ENCODE measurements at regions not wholly inside any gene's neighbourhood (a gene's known extent, or its start where the extent isn't known, plus 50 kb on each side); places are given as distances from the start of the nearest gene placed in this dataset.

DNA sequence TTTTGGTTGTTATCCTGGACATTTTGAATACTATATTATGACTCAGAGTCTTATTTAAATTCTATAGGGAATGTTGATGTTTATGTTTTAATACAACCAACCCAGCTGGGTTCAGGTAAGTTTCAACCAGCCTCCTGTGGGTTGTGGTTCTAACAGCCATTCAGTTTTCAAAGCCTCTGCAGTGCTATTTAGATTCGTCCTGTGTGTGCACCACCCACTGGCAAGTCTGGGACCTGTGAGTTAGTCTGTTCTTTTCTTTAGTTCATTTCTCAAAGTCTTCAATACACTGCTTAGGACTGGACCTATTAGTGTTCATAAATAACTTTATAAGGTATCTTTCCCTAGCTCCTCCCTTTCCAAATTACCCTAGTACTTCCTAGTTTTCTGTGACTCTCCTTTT, 170.6 kb downstream of the TMEM132E start:
- TF ChIP-seq, protein P1, sequence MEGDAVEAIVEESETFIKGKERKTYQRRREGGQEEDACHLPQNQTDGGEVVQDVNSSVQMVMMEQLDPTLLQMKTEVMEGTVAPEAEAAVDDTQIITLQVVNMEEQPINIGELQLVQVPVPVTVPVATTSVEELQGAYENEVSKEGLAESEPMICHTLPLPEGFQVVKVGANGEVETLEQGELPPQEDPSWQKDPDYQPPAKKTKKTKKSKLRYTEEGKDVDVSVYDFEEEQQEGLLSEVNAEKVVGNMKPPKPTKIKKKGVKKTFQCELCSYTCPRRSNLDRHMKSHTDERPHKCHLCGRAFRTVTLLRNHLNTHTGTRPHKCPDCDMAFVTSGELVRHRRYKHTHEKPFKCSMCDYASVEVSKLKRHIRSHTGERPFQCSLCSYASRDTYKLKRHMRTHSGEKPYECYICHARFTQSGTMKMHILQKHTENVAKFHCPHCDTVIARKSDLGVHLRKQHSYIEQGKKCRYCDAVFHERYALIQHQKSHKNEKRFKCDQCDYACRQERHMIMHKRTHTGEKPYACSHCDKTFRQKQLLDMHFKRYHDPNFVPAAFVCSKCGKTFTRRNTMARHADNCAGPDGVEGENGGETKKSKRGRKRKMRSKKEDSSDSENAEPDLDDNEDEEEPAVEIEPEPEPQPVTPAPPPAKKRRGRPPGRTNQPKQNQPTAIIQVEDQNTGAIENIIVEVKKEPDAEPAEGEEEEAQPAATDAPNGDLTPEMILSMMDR (conservative IDR thresholded peaks at IDR 0.05) = peak; percentile 23; the same call in 2 of the 3 replicates
- Histone ChIP-seq H3T11ph (ENCODE audit: low read length) (no peak overlapping the region), H4K8ac (replicated peaks; ENCODE audit: insufficient read length, low read depth, low read length) (no peak overlapping the region), H3K4ac (ENCODE audit: low read depth, low read length) (no peak overlapping the region), H3K79me2 (ENCODE audit: insufficient read depth, low read length) (no peaks in the 10 kb centered on the region), H2AFZ (ENCODE audit: low read length) (no peak overlapping the region), H4K5ac (ENCODE audit: insufficient read length, low read depth, low read length) (no peak overlapping the region), H4K91ac (ENCODE audit: insufficient read length, low read depth, low read length) (no peak overlapping the region), H3K9ac (ENCODE audit: extremely low read depth, insufficient read length, low read length) (no peak overlapping the region), H2BK120ac (ENCODE audit: low read depth, low read length, poor library complexity, severe bottlenecking) (no peak overlapping the region), H3K79me1 (ENCODE audit: insufficient read depth, low read depth, low read length, poor library complexity, severe bottlenecking) (no peaks in the 10 kb centered on the region), H2BK20ac (ENCODE audit: low read depth, low read length, poor library complexity, severe bottlenecking) (no peak overlapping the region), H3K4me2 (ENCODE audit: insufficient read depth, insufficient read length, low read length) (no peak overlapping the region), H3K18ac (ENCODE audit: insufficient read length, low read depth, low read length) (no peak overlapping the region), H3K27me3 (ENCODE audit: insufficient read depth, low read length) (no peaks in the 10 kb centered on the region), H4K20me1 (ENCODE audit: control insufficient read depth, insufficient read depth, insufficient read length) (no peaks in the 10 kb centered on the region), H3K23me2 (ENCODE audit: insufficient read length, low read depth, low read length, poor library complexity, severe bottlenecking) (no peaks in the 10 kb centered on the region), H3K9me3 (ENCODE audit: control insufficient read depth, low read depth, low read length) (no peaks in the 10 kb centered on the region), H2BK12ac (ENCODE audit: insufficient read length, low read depth, low read length) (no peak overlapping the region), H3K56ac (ENCODE audit: insufficient read length, low read depth, low read length) (no peak overlapping the region), H2BK15ac (ENCODE audit: low read depth, low read length) (no peak overlapping the region), H3K14ac (ENCODE audit: insufficient read depth, low read length) (no peak overlapping the region), H3K23ac (ENCODE audit: insufficient read length, low read depth, low read length) (no peak overlapping the region), H3K4me1 (ENCODE audit: insufficient read depth, low read length) (no peaks in the 10 kb centered on the region), H2AK5ac (ENCODE audit: insufficient read length, low read length) (no peak overlapping the region), H3K27ac (ENCODE audit: insufficient read length, low read depth, low read length) (no peak overlapping the region), H2BK5ac (ENCODE audit: insufficient read length, low read length) (no peak overlapping the region)
- peaks cover 14 to 24% of the 10 kb centered on the region in 2 experiments for H3K4me1 Mint-ChIP-seq
- DNase-seq = no peak
- H3K9me3 Mint-ChIP-seq = peaks cover 0 to 6% of the 10 kb centered on the region in 2 experiments; a peak in 1 of 5 replicates
- peaks cover 7% of the 10 kb centered on the region for H3K27me3 Mint-ChIP-seq (ENCODE audit: low read depth)
- H3K36me3 Mint-ChIP-seq (ENCODE audit: insufficient read depth in 1 of 3, low read depth in 3 of 3) = no peaks in the 10 kb centered on the region
- WGBS (ENCODE audit: extremely low coverage, insufficient read length, low lambda C conversion rate) = no CpG with 5 or more reads among the region's 1 CpG
- H3K27ac Mint-ChIP-seq = no peak overlapping the region; a peak in 2 of 7 replicates
- H3K4me3 Mint-ChIP-seq = no peak overlapping the region

Measured in H9 (cell line).